ENCODE measurements at regions not wholly inside any gene's neighbourhood (a gene's known extent, or its start where the extent isn't known, plus 50 kb on each side); places are given as distances from the start of the nearest gene placed in this dataset.

GRCh38 chr6:167683028-167683862 is 143.5 kb upstream of the AFDN start (continued):
- TF ChIP-seq FOXP4 (CRISPR knock-in tag; IDR thresholded peaks at IDR 0.05) (peak; percentile 99), FOXC1 (CRISPR knock-in tag; IDR thresholded peaks at IDR 0.05; ENCODE audit: borderline replicate concordance) (peak; percentile 42; the same call in 1 of the 2 replicates), PREB (CRISPR knock-in tag; IDR thresholded peaks at IDR 0.05) (no peak), ZNF713 (CRISPR knock-in tag; IDR thresholded peaks at IDR 0.05) (peak; percentile 97), POGK (CRISPR knock-in tag; conservative IDR thresholded peaks at IDR 0.05) (peak; percentile 88), ZNF549 (CRISPR knock-in tag; IDR thresholded peaks at IDR 0.05) (no peak), NCOA2 (CRISPR knock-in tag; IDR thresholded peaks at IDR 0.05) (peak; percentile 100), HNF4A (CRISPR knock-in tag; IDR thresholded peaks at IDR 0.05) (peak; percentile 99), TCF7 (IDR thresholded peaks at IDR 0.05; ENCODE audit: low read depth) (peak; percentile 86), THAP8 (CRISPR knock-in tag; IDR thresholded peaks at IDR 0.05; ENCODE audit: borderline replicate concordance) (no peak), ZNF33B (CRISPR knock-in tag; IDR thresholded peaks at IDR 0.05) (peak; percentile 60; the same call in 1 of the 2 replicates), ZBTB38 (CRISPR knock-in tag; IDR thresholded peaks at IDR 0.05) (peak; percentile 94), ZNF20 (CRISPR knock-in tag; IDR thresholded peaks at IDR 0.05) (no peak; the same call in 1 of the 2 replicates), ZIK1 (CRISPR knock-in tag; IDR thresholded peaks at IDR 0.05; ENCODE audit: borderline replicate concordance, low read depth) (peak; percentile 55), ZNF570 (CRISPR knock-in tag; IDR thresholded peaks at IDR 0.05; ENCODE audit: borderline replicate concordance) (no peak), ETV5 (CRISPR knock-in tag; IDR thresholded peaks at IDR 0.05; ENCODE audit: borderline replicate concordance) (peak; percentile 99), PAF1 (CRISPR knock-in tag; IDR thresholded peaks at IDR 0.05) (no peak), ZNF354B (CRISPR knock-in tag; IDR thresholded peaks at IDR 0.05) (no peak), SRSF1 (optimal IDR thresholded peaks at IDR 0.05; ENCODE audit: low read depth, low read length) (no peak)
